B cell (primary cell): ENCODE measurements at regions not wholly inside any gene's neighbourhood (a gene's known extent, or its start where the extent isn't known, plus 50 kb on each side); places are given as distances from the start of the nearest gene placed in this dataset.

Experiments used
- CTCF ChIP-seq: fragments of 200-600 bp; IDR thresholded peaks from one replicate; pipeline ENCODE4 v1.8.0; 2022; ENCODE audit warnings: antibody characterized with exemption, mild to moderate bottlenecking
- EZH2 ChIP-seq: IDR thresholded peaks from 2 replicates; pipeline ENCODE4 v1.6.1; 2012; ENCODE audit warnings: borderline replicate concordance, low read depth, mild to moderate bottlenecking, moderate library complexity, low read length; ENCODE audit not compliant: insufficient read depth, poor library complexity, severe bottlenecking

GRCh38 chr15:69949485-69949884 is 148.2 kb downstream of the TLE3 start:
- no peak for TF ChIP-seq CTCF
- TF ChIP-seq EZH2, result no peak
